ENCODE measurements at regions not wholly inside any gene's neighbourhood (a gene's known extent, or its start where the extent isn't known, plus 50 kb on each side); places are given as distances from the start of the nearest gene placed in this dataset.

- TF ChIP-seq CTCF (IDR thresholded peaks at IDR 0.05) (no peak), ZFX (IDR thresholded peaks at IDR 0.05; ENCODE audit: borderline replicate concordance) (no peak)
Measured at GRCh38 chrX:45660477-45660876, 459.8 kb upstream of the DIPK2B start.
